Common myeloid progenitor, CD34-positive (primary cell): ENCODE measurements at regions not wholly inside any gene's neighbourhood (a gene's known extent, or its start where the extent isn't known, plus 50 kb on each side); places are given as distances from the start of the nearest gene placed in this dataset.
"Not testable (repeated sequence)": the region's sequence is repeated elsewhere in the genome, so short reads cannot be mapped to it uniquely, and the experiment has no call there.

ENCODE experiments used
- CTCF ChIA-PET: fragments of 350-600 bp; sonication (Branson Sonifier 250); formaldehyde crosslinking; loops from one replicate; lab custom pipeline; 2021; ENCODE audit warnings: antibody characterized with exemption; lab: Charles Lee
- POLR2A ChIA-PET: fragments of 350-600 bp; sonication (Branson Sonifier 250); formaldehyde crosslinking; loops from one replicate; lab custom pipeline; 2021; ENCODE audit warnings: antibody characterized with exemption; lab: Charles Lee
- DNase-seq, 3 donors: peaks; one replicate each; pipeline versions ENCODE4 v3.0.0 to v3.0.0-alpha.2; 2013
- H3K27ac ChIP-seq, 2 experiments: 1 replicate in 1 of 2; 2 replicates in 1 of 2; pipeline ENCODE4 v1.7.0; 2013; ENCODE audit warnings: inconsistent platforms in 2 of 2, low read length in 2 of 2, mild to moderate bottlenecking in 2 of 2, low read depth in 1 of 2, moderate library complexity in 1 of 2; ENCODE audit not compliant: severe bottlenecking in 2 of 2, insufficient read depth in 1 of 2, poor library complexity in 1 of 2
- H3K27me3 ChIP-seq, 5 experiments: replicated peaks in 2 of 5; 1 replicate in 3 of 5; 2 replicates in 2 of 5; pipeline versions ENCODE4 v1.6.1 to v1.7.0; 2013; ENCODE audit warnings: low read length in 4 of 5, mild to moderate bottlenecking in 2 of 5, moderate library complexity in 2 of 5, inconsistent platforms in 1 of 5; ENCODE audit not compliant: insufficient read depth in 5 of 5, control insufficient read depth in 4 of 5
- H3K36me3 ChIP-seq, 4 experiments: 1 replicate in 2 of 4; 2 replicates in 2 of 4; pipeline versions ENCODE4 v1.6.1 to v1.7.0; 2013; ENCODE audit warnings: low read length in 3 of 4, control low read depth in 1 of 4, mild to moderate bottlenecking in 1 of 4; ENCODE audit not compliant: control insufficient read depth in 4 of 4, insufficient read depth in 4 of 4
- H3K4me1 ChIP-seq, 4 experiments: 1 replicate in 3 of 4; 2 replicates in 1 of 4; pipeline versions ENCODE4 v1.6.1 to v1.7.1; 2013; ENCODE audit warnings: low read length in 3 of 4, mild to moderate bottlenecking in 3 of 4, control low read depth in 1 of 4, inconsistent platforms in 1 of 4, moderate library complexity in 1 of 4; ENCODE audit not compliant: control insufficient read depth in 4 of 4, insufficient read depth in 4 of 4; ENCODE audit errors: control extremely low read depth in 1 of 4
- H3K4me3 ChIP-seq, 7 experiments: 1 replicate in 4 of 7; 2 replicates in 3 of 7; pipeline versions ENCODE4 v1.5.1 to v1.7.0; 2013; ENCODE audit warnings: mild to moderate bottlenecking in 7 of 7, low read length in 6 of 7, moderate library complexity in 6 of 7, inconsistent platforms in 2 of 7, low read depth in 2 of 7, control low read depth in 1 of 7; ENCODE audit not compliant: insufficient read depth in 4 of 7, control insufficient read depth in 1 of 7; ENCODE audit errors: extremely low read depth in 1 of 7
- H3K9me3 ChIP-seq, 5 experiments: 1 replicate in 4 of 5; 2 replicates in 1 of 5; pipeline versions ENCODE4 v1.6.1 to v1.7.1; 2013; ENCODE audit warnings: low read length in 4 of 5, mild to moderate bottlenecking in 2 of 5, inconsistent platforms in 1 of 5, low read depth in 1 of 5, moderate library complexity in 1 of 5; ENCODE audit not compliant: control insufficient read depth in 4 of 5, insufficient read depth in 2 of 5; ENCODE audit errors: control extremely low read depth in 1 of 5
- WGBS: methylation state at CpG from one replicate; pipeline ENCODE4 v1.1.5; 2013; ENCODE audit not compliant: insufficient coverage; 5-methylcytosine and 5-hydroxymethylcytosine counted together

DNA sequence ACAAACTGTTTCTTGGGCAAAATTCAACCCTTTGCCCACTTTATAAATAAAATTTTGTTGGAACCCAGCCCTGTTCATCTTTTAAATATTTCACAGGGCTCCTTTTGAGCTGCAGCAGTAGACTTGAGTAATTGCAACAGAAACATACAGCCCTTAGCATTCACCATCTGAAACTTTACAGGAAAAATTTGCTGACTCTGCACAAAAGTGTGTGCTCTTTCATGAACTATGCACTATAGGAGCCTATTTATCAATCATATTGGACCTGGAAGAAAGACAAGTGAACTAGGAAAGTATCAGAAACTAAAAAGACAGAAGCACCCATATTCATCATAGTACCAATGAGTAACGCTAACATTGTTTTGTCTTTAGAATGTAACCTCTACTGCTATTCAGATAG, 406.9 kb upstream of the SLC10A2 start:
- Histone ChIP-seq H3K9me3 (no peaks in the 10 kb centered on the region), H3K27ac (no peak overlapping the region), H3K4me1 (no peaks in the 10 kb centered on the region), H3K27me3 (no peaks in the 10 kb centered on the region), H3K4me3 (no peak overlapping the region), H3K36me3 (no peaks in the 10 kb centered on the region)
- no peak for DNase-seq
- WGBS, result no CpG with 5 or more reads among the region's 1 CpG
- POLR2A ChIA-PET, result no interaction called here
- CTCF ChIA-PET, result no interaction called here

DNA sequence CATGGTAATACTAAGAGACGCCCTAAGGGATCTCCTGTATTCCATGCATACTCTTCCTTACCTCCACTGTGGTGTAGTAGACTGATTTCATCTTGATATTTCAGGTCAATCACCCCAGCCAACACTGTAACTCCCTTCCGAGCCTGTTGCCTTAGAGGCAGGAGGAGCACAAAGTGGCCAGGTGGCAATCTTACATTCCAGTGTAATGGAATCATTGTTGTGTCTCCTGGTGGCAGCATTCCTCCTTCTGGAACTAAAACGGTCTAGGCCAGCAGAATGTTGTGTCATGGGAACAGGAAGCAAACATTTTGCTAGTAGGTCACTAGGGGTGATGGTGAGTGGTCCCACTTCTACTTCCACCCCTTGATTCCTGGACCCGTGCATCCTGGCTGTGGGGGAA, 405.7 kb upstream of the SLC10A2 start:
- Histone ChIP-seq H3K4me1 (no peaks in the 10 kb centered on the region), H3K4me3 (no peak overlapping the region), H3K9me3 (no peaks in the 10 kb centered on the region), H3K27me3 (no peaks in the 10 kb centered on the region), H3K36me3 (no peaks in the 10 kb centered on the region), H3K27ac (no peak overlapping the region)
- 100% methylated on average over 2 of the region's 4 CpGs for WGBS
- CTCF ChIA-PET, result no interaction called here
- DNase-seq, result no peak
- POLR2A ChIA-PET, result no interaction called here

DNA sequence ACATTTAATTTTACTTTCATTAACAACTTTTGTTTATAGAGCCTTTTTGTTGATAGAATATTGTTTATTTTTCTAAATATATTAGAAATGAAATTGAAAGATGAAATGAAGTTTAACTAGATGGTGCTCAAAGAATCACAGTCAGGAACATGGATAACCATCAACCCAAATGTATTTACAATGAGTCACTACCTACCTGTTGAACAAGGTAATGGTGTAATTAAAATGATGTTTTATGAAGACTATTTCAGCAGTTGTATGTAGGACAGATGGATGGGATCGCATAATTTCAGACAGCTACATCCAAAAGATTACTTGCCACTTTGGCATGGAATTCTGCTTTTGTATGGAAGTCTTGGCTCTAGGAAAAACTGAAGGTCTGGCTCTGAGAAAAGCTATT, 403.6 kb upstream of the SLC10A2 start:
- DNase-seq, result no peak
- Histone ChIP-seq H3K27ac (no peak overlapping the region), H3K4me1 (no peaks in the 10 kb centered on the region), H3K36me3 (no peaks in the 10 kb centered on the region), H3K27me3 (no peaks in the 10 kb centered on the region), H3K9me3 (peaks cover 0 to under 1% (median 0%) of the 10 kb centered on the region in 5 experiments), H3K4me3 (no peak overlapping the region)
- WGBS, result no CpG with 5 or more reads among the region's 1 CpG
- ChIA-PET CTCF (no interaction called here), POLR2A (no interaction called here)

DNA sequence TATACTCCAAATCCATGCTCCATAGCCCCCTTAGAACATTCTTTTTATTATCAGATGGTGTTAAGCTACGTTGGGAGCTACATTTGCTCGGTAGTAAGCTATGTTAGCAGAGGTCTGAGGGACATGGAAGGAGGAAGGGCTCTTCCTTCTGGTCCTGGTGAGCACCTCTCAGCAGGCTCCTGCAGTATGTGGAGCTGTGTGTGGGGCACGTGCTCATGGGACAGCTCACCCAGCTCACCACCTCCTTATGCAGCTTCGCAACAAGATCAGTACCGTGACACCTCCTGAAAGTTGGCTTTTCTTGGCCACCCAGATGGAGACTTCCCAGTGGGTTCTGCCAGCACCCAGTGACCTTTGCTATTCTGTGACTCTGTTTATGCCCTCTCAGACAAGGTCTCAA, 400.5 kb upstream of the SLC10A2 start:
- 93% methylated on average over 3 of the region's 5 CpGs for WGBS

DNA sequence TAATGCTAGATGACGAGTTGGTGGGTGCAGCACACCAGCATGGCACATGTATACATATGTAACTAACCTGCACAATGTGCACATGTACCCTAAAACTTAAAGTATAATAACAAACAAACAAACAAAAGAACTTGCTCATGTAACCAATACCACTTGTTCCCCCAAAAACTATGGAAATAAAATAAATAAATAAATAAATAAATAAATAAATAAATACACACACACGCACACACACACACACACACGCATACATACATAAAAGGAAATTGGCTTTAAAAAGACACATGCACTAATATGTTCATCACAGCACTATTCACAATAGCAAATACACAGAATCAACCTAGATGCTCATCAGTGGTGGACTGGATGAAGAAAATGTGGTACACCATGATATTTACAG, 394.0 kb upstream of the SLC10A2 start:
- POLR2A ChIA-PET, H3K27ac ChIP-seq, H3K4me1 ChIP-seq, H3K9me3 ChIP-seq, H3K36me3 ChIP-seq, H3K4me3 ChIP-seq, DNase-seq, CTCF ChIA-PET, H3K27me3 ChIP-seq: not testable (repeated sequence)
- WGBS, result no CpG with 5 or more reads among the region's 3 CpGs

More for the DNA sequence above, 400.5 kb upstream of the SLC10A2 start:
- Histone ChIP-seq H3K4me3 (no peak overlapping the region), H3K9me3 (peaks cover 0 to 3% (median 2%) of the 10 kb centered on the region in 5 experiments), H3K27me3 (no peaks in the 10 kb centered on the region), H3K27ac (no peak overlapping the region), H3K4me1 (no peaks in the 10 kb centered on the region), H3K36me3 (no peaks in the 10 kb centered on the region)
- no peak for DNase-seq
- ChIA-PET CTCF (no interaction called here), POLR2A (no interaction called here)

DNA sequence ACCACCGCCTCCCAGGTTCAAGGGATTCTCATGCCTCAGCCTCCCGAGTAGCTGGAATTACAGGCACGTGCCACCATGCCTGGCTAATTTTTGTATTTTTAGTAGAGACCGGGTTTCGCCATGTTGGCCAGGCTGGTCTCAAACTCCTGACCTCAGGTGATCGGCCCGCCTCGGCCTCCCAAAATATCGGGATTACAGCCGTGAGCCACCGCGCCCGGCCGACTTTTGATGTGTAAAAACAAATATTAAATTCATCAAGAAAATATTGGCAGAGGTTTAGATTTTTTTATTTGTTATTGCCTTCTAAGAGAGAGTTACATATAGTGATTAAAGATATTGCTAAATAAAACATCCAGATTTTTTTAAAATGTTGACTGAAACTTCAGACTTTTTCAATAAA, 390.8 kb upstream of the SLC10A2 start:
- CTCF ChIA-PET, result not testable (repeated sequence)

DNA sequence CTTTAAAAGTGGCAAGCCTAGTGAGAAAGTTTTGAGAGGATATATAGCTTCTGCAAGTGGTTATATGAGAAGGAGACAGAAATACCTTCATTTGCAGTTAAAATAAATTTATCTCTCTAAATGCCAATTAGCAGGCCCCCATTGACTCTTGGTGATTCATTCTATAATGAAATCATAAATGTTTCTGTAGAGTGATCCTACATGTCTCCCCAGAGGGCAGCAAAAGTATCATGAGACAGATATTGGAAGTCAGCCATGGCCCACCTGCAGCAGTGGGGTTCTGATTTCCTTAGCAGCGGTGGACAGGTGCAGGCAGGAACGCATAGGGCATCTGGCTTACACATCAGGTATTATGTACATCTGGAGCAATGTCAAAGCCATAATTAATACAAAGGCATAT, 385.4 kb upstream of the SLC10A2 start:
- H3K9me3 ChIP-seq, result no peaks in the 10 kb centered on the region
- H3K36me3 ChIP-seq, result no peaks in the 10 kb centered on the region
- H3K27ac ChIP-seq, result no peak overlapping the region
- POLR2A ChIA-PET, result no interaction called here
- H3K4me1 ChIP-seq, result no peaks in the 10 kb centered on the region
- CTCF ChIA-PET, result interaction anchor here (1.7 kb wide), 1 partner anchor 11 kb away, joined by 5 read pairs; no protein-coding TSS in a partner anchor
- 87% methylated on average over 2 of the region's 2 CpGs for WGBS
- DNase-seq, result no peak
- H3K27me3 ChIP-seq, result no peaks in the 10 kb centered on the region
- no peak overlapping the region for H3K4me3 ChIP-seq

More for the DNA sequence above, 390.8 kb upstream of the SLC10A2 start:
- H3K4me1 ChIP-seq, H3K27ac ChIP-seq, H3K4me3 ChIP-seq, H3K36me3 ChIP-seq, DNase-seq, H3K27me3 ChIP-seq, POLR2A ChIA-PET, H3K9me3 ChIP-seq: not testable (repeated sequence)
- 100% methylated on average over 5 of the region's 14 CpGs for WGBS
